GM23338 (cell line): ENCODE measurements at regions not wholly inside any gene's neighbourhood (a gene's known extent, or its start where the extent isn't known, plus 50 kb on each side); places are given as distances from the start of the nearest gene placed in this dataset.

Experiments
- ATAC-seq: fragments of 200-7000 bp; cut with Tn5 transposase; 3 replicates; pipeline ENCODE4 v1.9.1; 2020
- DNase-seq: peaks from one replicate; pipeline ENCODE4 v3.0.0-alpha.2; 2015; ENCODE audit warnings: low spot score
- H2AFZ ChIP-seq: fragments of 200-600 bp; sonication (generic); 2 replicates; pipeline ENCODE4 v1.8.0; 2016; ENCODE audit warnings: antibody characterized with exemption, mild to moderate bottlenecking, moderate library complexity
- H3F3A ChIP-seq: fragments of 200-600 bp; sonication (generic); replicated peaks from 2 replicates; pipeline ENCODE4 v1.8.0; 2017; ENCODE audit warnings: antibody characterized with exemption, mixed run types, low read depth
- H3K27ac ChIP-seq: fragments of 200-600 bp; sonication (generic); 2 replicates; pipeline ENCODE4 v1.6.1; 2016; ENCODE audit warnings: low read depth
- H3K27me3 ChIP-seq: fragments of 200-600 bp; sonication (generic); 2 replicates; pipeline ENCODE4 v1.8.0; 2016; ENCODE audit warnings: mild to moderate bottlenecking, mixed run types, moderate library complexity; ENCODE audit not compliant: insufficient read depth
- H3K36me3 ChIP-seq: fragments of 200-600 bp; sonication (generic); 2 replicates; pipeline ENCODE4 v1.8.0; 2016; ENCODE audit warnings: mild to moderate bottlenecking; ENCODE audit not compliant: insufficient read depth
- H3K4me1 ChIP-seq: fragments of 200-600 bp; sonication (generic); 2 replicates; pipeline ENCODE4 v1.8.0; 2016; ENCODE audit warnings: mild to moderate bottlenecking, moderate library complexity; ENCODE audit not compliant: insufficient read depth
- H3K4me2 ChIP-seq: fragments of 200-600 bp; sonication (generic); 2 replicates; pipeline ENCODE4 v1.7.1; 2017; ENCODE audit warnings: mixed run types
- H3K4me3 ChIP-seq: fragments of 200-600 bp; sonication (generic); 2 replicates; pipeline ENCODE4 v1.6.1; 2016; ENCODE audit warnings: mixed run types
- H3K79me2 ChIP-seq: fragments of 200-600 bp; sonication (generic); replicated peaks from 2 replicates; pipeline ENCODE4 v1.8.0; 2017; ENCODE audit warnings: mild to moderate bottlenecking; ENCODE audit not compliant: insufficient read depth
- H3K9me2 ChIP-seq: fragments of 200-600 bp; sonication (generic); 2 replicates; pipeline ENCODE4 v1.8.0; 2017; ENCODE audit not compliant: insufficient read depth
- H4K20me1 ChIP-seq: fragments of 200-600 bp; sonication (generic); replicated peaks from 2 replicates; pipeline ENCODE4 v1.8.0; 2017; ENCODE audit warnings: mild to moderate bottlenecking; ENCODE audit not compliant: insufficient read depth
- H3K27ac Mint-ChIP-seq: 2 replicates; pipeline ENCODE4 v1.8.0; 2020; ENCODE audit warnings: inconsistent platforms, mild to moderate bottlenecking, moderate library complexity, mixed read lengths
- H3K27me3 Mint-ChIP-seq: 3 replicates; pipeline ENCODE4 v1.8.0; 2022; ENCODE audit warnings: low read depth, mild to moderate bottlenecking, moderate library complexity, mixed read lengths, inconsistent platforms; ENCODE audit not compliant: insufficient read depth, poor library complexity
- H3K36me3 Mint-ChIP-seq: 3 replicates; pipeline ENCODE4 v1.8.0; 2021; ENCODE audit warnings: low read depth, mild to moderate bottlenecking, inconsistent platforms, moderate library complexity, mixed read lengths
- H3K4me1 Mint-ChIP-seq: 3 replicates; pipeline ENCODE4 v1.8.0; 2020; ENCODE audit warnings: mild to moderate bottlenecking, inconsistent platforms, mixed read lengths
- H3K4me3 Mint-ChIP-seq: 3 replicates; pipeline ENCODE4 v1.8.0; 2021; ENCODE audit warnings: moderate library complexity, mild to moderate bottlenecking, inconsistent platforms, mixed read lengths
- H3K9me3 Mint-ChIP-seq: 3 replicates; pipeline ENCODE4 v1.8.0; 2020; ENCODE audit warnings: moderate library complexity, mild to moderate bottlenecking, inconsistent platforms, mixed read lengths
- CREB1 ChIP-seq: fragments of 250-450 bp; sonication (Bioruptor Pico); IDR thresholded peaks from 2 replicates; pipeline ENCODE4 v1.5.0; 2020; ENCODE audit warnings: low read depth, mild to moderate bottlenecking, moderate library complexity
- EZH2 ChIP-seq: fragments of 200-600 bp; sonication (generic); IDR thresholded peaks from one replicate; pipeline ENCODE4 v1.8.0; 2017; ENCODE audit warnings: antibody characterized with exemption, mild to moderate bottlenecking, low read depth; ENCODE audit not compliant: unreplicated experiment
- JUNB ChIP-seq: IDR thresholded peaks from one replicate; pipeline ENCODE4 v1.6.1; 2016; ENCODE audit warnings: antibody characterized with exemption; ENCODE audit not compliant: unreplicated experiment
- POLR2AphosphoS5 ChIP-seq: IDR thresholded peaks from 2 replicates; pipeline ENCODE4 v1.6.1; 2016; ENCODE audit warnings: antibody characterized with exemption, low read depth
- ZNF331 ChIP-seq: fragments of 250-450 bp; sonication (Bioruptor Pico); IDR thresholded peaks from 2 replicates; pipeline ENCODE4 v1.5.0; 2020; ENCODE audit warnings: low read depth, mild to moderate bottlenecking, moderate library complexity
- ZNF462 ChIP-seq: fragments of 250-450 bp; sonication (Bioruptor Pico); IDR thresholded peaks from 2 replicates; pipeline ENCODE4 v1.5.0; 2020; ENCODE audit warnings: mild to moderate bottlenecking, moderate library complexity
- TF ChIP-seq, protein P1 (sequence below), 2 experiments: fragments of 200-600 bp in 1 of 2; sonication (generic) in 1 of 2; conservative IDR thresholded peaks; 2 replicates each; pipeline versions ENCODE4 v1.5.1 to v1.6.1; 2016 to 2017; ENCODE audit warnings: antibody characterized with exemption in 2 of 2, low read depth in 2 of 2, mild to moderate bottlenecking in 2 of 2, moderate library complexity in 1 of 2
- TF ChIP-seq, protein P2 (sequence below): IDR thresholded peaks from one replicate; pipeline ENCODE4 v1.6.1; 2018; ENCODE audit warnings: antibody characterized with exemption; ENCODE audit not compliant: unreplicated experiment
- TF ChIP-seq, protein P3 (sequence below): IDR thresholded peaks from 2 replicates; pipeline ENCODE4 v1.6.1; 2016; ENCODE audit warnings: antibody characterized with exemption

GRCh38 chr3:36615861-36616260 is 148.5 kb downstream of the DCLK3 start:
- no peak overlapping the region for H3K27ac Mint-ChIP-seq
- Histone ChIP-seq H3K4me2 (no peak overlapping the region), H3K9me2 (0 out of 2 replicates have a peak, but pooled peaks cover 11% of the 10 kb centered on the region)

More at GRCh38 chr3:36615861-36616260, 148.5 kb downstream of the DCLK3 start:
- Histone ChIP-seq H3F3A (no peaks in the 10 kb centered on the region), H2AFZ (no peak overlapping the region), H3K27ac (no peak overlapping the region), H3K4me3 (no peak overlapping the region), H3K27me3 (no peaks in the 10 kb centered on the region), H3K4me1 (peaks cover 10% of the 10 kb centered on the region), H3K36me3 (no peaks in the 10 kb centered on the region), H4K20me1 (no peaks in the 10 kb centered on the region), H3K79me2 (no peaks in the 10 kb centered on the region)
- TF ChIP-seq POLR2AphosphoS5 (no peak), EZH2 (no peak), ZNF462 (CRISPR knock-in tag) (no peak), ZNF331 (CRISPR knock-in tag) (no peak), JUNB (no peak), CREB1 (CRISPR knock-in tag) (no peak)
- TF ChIP-seq, protein P1, sequence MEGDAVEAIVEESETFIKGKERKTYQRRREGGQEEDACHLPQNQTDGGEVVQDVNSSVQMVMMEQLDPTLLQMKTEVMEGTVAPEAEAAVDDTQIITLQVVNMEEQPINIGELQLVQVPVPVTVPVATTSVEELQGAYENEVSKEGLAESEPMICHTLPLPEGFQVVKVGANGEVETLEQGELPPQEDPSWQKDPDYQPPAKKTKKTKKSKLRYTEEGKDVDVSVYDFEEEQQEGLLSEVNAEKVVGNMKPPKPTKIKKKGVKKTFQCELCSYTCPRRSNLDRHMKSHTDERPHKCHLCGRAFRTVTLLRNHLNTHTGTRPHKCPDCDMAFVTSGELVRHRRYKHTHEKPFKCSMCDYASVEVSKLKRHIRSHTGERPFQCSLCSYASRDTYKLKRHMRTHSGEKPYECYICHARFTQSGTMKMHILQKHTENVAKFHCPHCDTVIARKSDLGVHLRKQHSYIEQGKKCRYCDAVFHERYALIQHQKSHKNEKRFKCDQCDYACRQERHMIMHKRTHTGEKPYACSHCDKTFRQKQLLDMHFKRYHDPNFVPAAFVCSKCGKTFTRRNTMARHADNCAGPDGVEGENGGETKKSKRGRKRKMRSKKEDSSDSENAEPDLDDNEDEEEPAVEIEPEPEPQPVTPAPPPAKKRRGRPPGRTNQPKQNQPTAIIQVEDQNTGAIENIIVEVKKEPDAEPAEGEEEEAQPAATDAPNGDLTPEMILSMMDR (conservative IDR thresholded peaks at IDR 0.05; ENCODE audit: low read depth in 2 of 2) = no peak
- TF ChIP-seq, protein P2, sequence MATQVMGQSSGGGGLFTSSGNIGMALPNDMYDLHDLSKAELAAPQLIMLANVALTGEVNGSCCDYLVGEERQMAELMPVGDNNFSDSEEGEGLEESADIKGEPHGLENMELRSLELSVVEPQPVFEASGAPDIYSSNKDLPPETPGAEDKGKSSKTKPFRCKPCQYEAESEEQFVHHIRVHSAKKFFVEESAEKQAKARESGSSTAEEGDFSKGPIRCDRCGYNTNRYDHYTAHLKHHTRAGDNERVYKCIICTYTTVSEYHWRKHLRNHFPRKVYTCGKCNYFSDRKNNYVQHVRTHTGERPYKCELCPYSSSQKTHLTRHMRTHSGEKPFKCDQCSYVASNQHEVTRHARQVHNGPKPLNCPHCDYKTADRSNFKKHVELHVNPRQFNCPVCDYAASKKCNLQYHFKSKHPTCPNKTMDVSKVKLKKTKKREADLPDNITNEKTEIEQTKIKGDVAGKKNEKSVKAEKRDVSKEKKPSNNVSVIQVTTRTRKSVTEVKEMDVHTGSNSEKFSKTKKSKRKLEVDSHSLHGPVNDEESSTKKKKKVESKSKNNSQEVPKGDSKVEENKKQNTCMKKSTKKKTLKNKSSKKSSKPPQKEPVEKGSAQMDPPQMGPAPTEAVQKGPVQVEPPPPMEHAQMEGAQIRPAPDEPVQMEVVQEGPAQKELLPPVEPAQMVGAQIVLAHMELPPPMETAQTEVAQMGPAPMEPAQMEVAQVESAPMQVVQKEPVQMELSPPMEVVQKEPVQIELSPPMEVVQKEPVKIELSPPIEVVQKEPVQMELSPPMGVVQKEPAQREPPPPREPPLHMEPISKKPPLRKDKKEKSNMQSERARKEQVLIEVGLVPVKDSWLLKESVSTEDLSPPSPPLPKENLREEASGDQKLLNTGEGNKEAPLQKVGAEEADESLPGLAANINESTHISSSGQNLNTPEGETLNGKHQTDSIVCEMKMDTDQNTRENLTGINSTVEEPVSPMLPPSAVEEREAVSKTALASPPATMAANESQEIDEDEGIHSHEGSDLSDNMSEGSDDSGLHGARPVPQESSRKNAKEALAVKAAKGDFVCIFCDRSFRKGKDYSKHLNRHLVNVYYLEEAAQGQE = no peak
- TF ChIP-seq, protein P3, sequence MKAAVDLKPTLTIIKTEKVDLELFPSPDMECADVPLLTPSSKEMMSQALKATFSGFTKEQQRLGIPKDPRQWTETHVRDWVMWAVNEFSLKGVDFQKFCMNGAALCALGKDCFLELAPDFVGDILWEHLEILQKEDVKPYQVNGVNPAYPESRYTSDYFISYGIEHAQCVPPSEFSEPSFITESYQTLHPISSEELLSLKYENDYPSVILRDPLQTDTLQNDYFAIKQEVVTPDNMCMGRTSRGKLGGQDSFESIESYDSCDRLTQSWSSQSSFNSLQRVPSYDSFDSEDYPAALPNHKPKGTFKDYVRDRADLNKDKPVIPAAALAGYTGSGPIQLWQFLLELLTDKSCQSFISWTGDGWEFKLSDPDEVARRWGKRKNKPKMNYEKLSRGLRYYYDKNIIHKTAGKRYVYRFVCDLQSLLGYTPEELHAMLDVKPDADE = no peak
- DNase-seq = no peak
- Mint-ChIP-seq H3K36me3 (no peaks in the 10 kb centered on the region), H3K27me3 (no peaks in the 10 kb centered on the region), H3K4me1 (peaks cover 10% of the 10 kb centered on the region), H3K9me3 (no peaks in the 10 kb centered on the region), H3K4me3 (no peak overlapping the region)
- ATAC-seq = no peak
